ENCODE measurements at regions not wholly inside any gene's neighbourhood (a gene's known extent, or its start where the extent isn't known, plus 50 kb on each side); places are given as distances from the start of the nearest gene placed in this dataset.

- no CpG with 5 or more reads among the region's 1 CpG for WGBS (ENCODE audit: extremely low coverage, insufficient coverage, insufficient read length)
- Histone ChIP-seq H3K36me3 (ENCODE audit: control insufficient read depth in 1 of 2, insufficient read depth in 2 of 2, low read length in 2 of 2) (no peaks in the 10 kb centered on the region), H3K79me1 (ENCODE audit: low read length) (peaks cover 2% of the 10 kb centered on the region)
Observed at GRCh38 chr17:68693466-68693865, 92.3 kb upstream of the FAM20A start.

GRCh38 chr17:68686108-68686988 is 85.2 kb upstream of the FAM20A start:
- no peaks in the 10 kb centered on the region for H3K27me3 ChIP-seq (ENCODE audit: insufficient read depth, low read length)
- H2AK5ac ChIP-seq (ENCODE audit: low read length): no peak overlapping the region
- H3K9ac ChIP-seq (ENCODE audit: low read length): no peak overlapping the region
- no peak overlapping the region for H3K14ac ChIP-seq (ENCODE audit: low read length)
- H4K8ac ChIP-seq (ENCODE audit: low read depth, low read length): no peak overlapping the region
- H4K91ac ChIP-seq (ENCODE audit: low read depth, low read length): no peak overlapping the region
- no peak overlapping the region for H3K18ac ChIP-seq (ENCODE audit: low read length)
- peak; percentile 60 to 76 for DNase-seq
- H3K4me1 ChIP-seq (ENCODE audit: control insufficient read depth in 1 of 2, insufficient read depth in 2 of 2, low read length in 2 of 2): no peaks in the 10 kb centered on the region
- H3K23ac ChIP-seq (ENCODE audit: low read length): no peak overlapping the region
- no peaks in the 10 kb centered on the region for H3K79me2 ChIP-seq (ENCODE audit: control insufficient read depth, insufficient read depth, low read length, poor library complexity)
- no peaks in the 10 kb centered on the region for H3K79me1 ChIP-seq (ENCODE audit: low read length)
- H2BK5ac ChIP-seq (ENCODE audit: low read depth, low read length, poor library complexity): no peak overlapping the region
- no CpG with 5 or more reads among the region's 10 CpGs for WGBS (ENCODE audit: extremely low coverage, insufficient coverage, insufficient read length)
- H3K4me2 ChIP-seq (ENCODE audit: low read length): no peak overlapping the region
- no peak overlapping the region for H2BK12ac ChIP-seq (ENCODE audit: low read length)
- H4K12ac ChIP-seq (ENCODE audit: low read depth, low read length): no peak overlapping the region
- no peak overlapping the region for H2BK120ac ChIP-seq (ENCODE audit: insufficient read depth, low read length, poor library complexity)
- no peak overlapping the region for H3K27ac ChIP-seq (ENCODE audit: low read depth, low read length)
- no peaks in the 10 kb centered on the region for H3K9me3 ChIP-seq (ENCODE audit: insufficient read depth, low read depth, low read length)
- no peak overlapping the region for H3K4me3 ChIP-seq (ENCODE audit: low read depth, low read length)
- no peak overlapping the region for H3K4ac ChIP-seq (ENCODE audit: low read depth, low read length)
- H2AFZ ChIP-seq (ENCODE audit: insufficient read depth, low read length, poor library complexity): no peak overlapping the region
- no peaks in the 10 kb centered on the region for H3K36me3 ChIP-seq (ENCODE audit: control insufficient read depth in 1 of 2, insufficient read depth in 2 of 2, low read length in 2 of 2)

More at GRCh38 chr17:68693466-68693865, 92.3 kb upstream of the FAM20A start:
- H3K27ac ChIP-seq (ENCODE audit: low read depth, low read length): no peak overlapping the region
- H3K9me3 ChIP-seq (ENCODE audit: insufficient read depth, low read depth, low read length): peaks cover 4% of the 10 kb centered on the region
- no peak overlapping the region for H3K4me2 ChIP-seq (ENCODE audit: low read length)
- no peak overlapping the region for H4K12ac ChIP-seq (ENCODE audit: low read depth, low read length)
- no peak overlapping the region for H2BK12ac ChIP-seq (ENCODE audit: low read length)
- H3K18ac ChIP-seq (ENCODE audit: low read length): no peak overlapping the region
- no peak overlapping the region for H2AK5ac ChIP-seq (ENCODE audit: low read length)
- no peak overlapping the region for H2AFZ ChIP-seq (ENCODE audit: insufficient read depth, low read length, poor library complexity)
- no peak overlapping the region for H2BK120ac ChIP-seq (ENCODE audit: insufficient read depth, low read length, poor library complexity)
- H3K27me3 ChIP-seq (ENCODE audit: insufficient read depth, low read length): no peaks in the 10 kb centered on the region
- H3K4me1 ChIP-seq (ENCODE audit: control insufficient read depth in 1 of 2, insufficient read depth in 2 of 2, low read length in 2 of 2): no peaks in the 10 kb centered on the region
- H4K8ac ChIP-seq (ENCODE audit: low read depth, low read length): no peak overlapping the region
- H3K4me3 ChIP-seq (ENCODE audit: low read depth, low read length): no peak overlapping the region
- no peak overlapping the region for H3K4ac ChIP-seq (ENCODE audit: low read depth, low read length)
- H3K79me2 ChIP-seq (ENCODE audit: control insufficient read depth, insufficient read depth, low read length, poor library complexity): no peaks in the 10 kb centered on the region
- no peak for DNase-seq
- H4K91ac ChIP-seq (ENCODE audit: low read depth, low read length): no peak overlapping the region
- H3K23ac ChIP-seq (ENCODE audit: low read length): no peak overlapping the region
- no peak overlapping the region for H2BK5ac ChIP-seq (ENCODE audit: low read depth, low read length, poor library complexity)
- H3K14ac ChIP-seq (ENCODE audit: low read length): no peak overlapping the region
- no peak overlapping the region for H3K9ac ChIP-seq (ENCODE audit: low read length)

GRCh38 chr17:68684949-68685357 is 83.8 kb upstream of the FAM20A start:
- no peak overlapping the region for H2BK5ac ChIP-seq (ENCODE audit: low read depth, low read length, poor library complexity)
- no peak overlapping the region for H4K91ac ChIP-seq (ENCODE audit: low read depth, low read length)

GRCh38 chr17:68682903-68683302 is 81.7 kb upstream of the FAM20A start:
- Histone ChIP-seq H2BK5ac (ENCODE audit: low read depth, low read length, poor library complexity) (no peak overlapping the region), H4K91ac (ENCODE audit: low read depth, low read length) (no peak overlapping the region), H3K27ac (ENCODE audit: low read depth, low read length) (no peak overlapping the region), H3K79me1 (ENCODE audit: low read length) (no peaks in the 10 kb centered on the region), H3K4me3 (ENCODE audit: low read depth, low read length) (no peak overlapping the region), H3K23ac (ENCODE audit: low read length) (no peak overlapping the region), H3K27me3 (ENCODE audit: insufficient read depth, low read length) (no peaks in the 10 kb centered on the region), H3K4me1 (ENCODE audit: control insufficient read depth in 1 of 2, insufficient read depth in 2 of 2, low read length in 2 of 2) (no peaks in the 10 kb centered on the region), H2BK12ac (ENCODE audit: low read length) (no peak overlapping the region), H2AK5ac (ENCODE audit: low read length) (no peak overlapping the region), H3K18ac (ENCODE audit: low read length) (no peak overlapping the region), H3K79me2 (ENCODE audit: control insufficient read depth, insufficient read depth, low read length, poor library complexity) (no peaks in the 10 kb centered on the region), H3K14ac (ENCODE audit: low read length) (no peak overlapping the region), H2BK120ac (ENCODE audit: insufficient read depth, low read length, poor library complexity) (no peak overlapping the region), H3K4me2 (ENCODE audit: low read length) (no peak overlapping the region), H3K36me3 (ENCODE audit: control insufficient read depth in 1 of 2, insufficient read depth in 2 of 2, low read length in 2 of 2) (no peaks in the 10 kb centered on the region), H3K9ac (ENCODE audit: low read length) (no peak overlapping the region), H4K8ac (ENCODE audit: low read depth, low read length) (no peak overlapping the region), H3K4ac (ENCODE audit: low read depth, low read length) (no peak overlapping the region), H2AFZ (ENCODE audit: insufficient read depth, low read length, poor library complexity) (no peak overlapping the region), H3K9me3 (ENCODE audit: insufficient read depth, low read depth, low read length) (no peaks in the 10 kb centered on the region), H4K12ac (ENCODE audit: low read depth, low read length) (no peak overlapping the region)
- DNase-seq: no peak
- no CpG with 5 or more reads among the region's 5 CpGs for WGBS (ENCODE audit: extremely low coverage, insufficient coverage, insufficient read length)

More at GRCh38 chr17:68684949-68685357, 83.8 kb upstream of the FAM20A start:
- no peak overlapping the region for H4K12ac ChIP-seq (ENCODE audit: low read depth, low read length)
- no peak overlapping the region for H3K18ac ChIP-seq (ENCODE audit: low read length)
- no peak overlapping the region for H3K23ac ChIP-seq (ENCODE audit: low read length)
- no peaks in the 10 kb centered on the region for H3K4me1 ChIP-seq (ENCODE audit: control insufficient read depth in 1 of 2, insufficient read depth in 2 of 2, low read length in 2 of 2)
- no peaks in the 10 kb centered on the region for H3K27me3 ChIP-seq (ENCODE audit: insufficient read depth, low read length)
- no peak overlapping the region for H2AK5ac ChIP-seq (ENCODE audit: low read length)
- no peak overlapping the region for H3K4me2 ChIP-seq (ENCODE audit: low read length)
- no peak for DNase-seq
- no peak overlapping the region for H3K27ac ChIP-seq (ENCODE audit: low read depth, low read length)
- H3K4me3 ChIP-seq (ENCODE audit: low read depth, low read length): no peak overlapping the region
- WGBS (ENCODE audit: extremely low coverage, insufficient coverage, insufficient read length): no CpG with 5 or more reads among the region's 3 CpGs
- no peak overlapping the region for H4K8ac ChIP-seq (ENCODE audit: low read depth, low read length)
- H3K9ac ChIP-seq (ENCODE audit: low read length): no peak overlapping the region
- H3K14ac ChIP-seq (ENCODE audit: low read length): no peak overlapping the region
- H3K79me2 ChIP-seq (ENCODE audit: control insufficient read depth, insufficient read depth, low read length, poor library complexity): no peaks in the 10 kb centered on the region
- H3K79me1 ChIP-seq (ENCODE audit: low read length): no peaks in the 10 kb centered on the region
- no peak overlapping the region for H2BK120ac ChIP-seq (ENCODE audit: insufficient read depth, low read length, poor library complexity)
- no peak overlapping the region for H3K4ac ChIP-seq (ENCODE audit: low read depth, low read length)
- H2BK12ac ChIP-seq (ENCODE audit: low read length): no peak overlapping the region
- no peaks in the 10 kb centered on the region for H3K36me3 ChIP-seq (ENCODE audit: control insufficient read depth in 1 of 2, insufficient read depth in 2 of 2, low read length in 2 of 2)
- no peak overlapping the region for H2AFZ ChIP-seq (ENCODE audit: insufficient read depth, low read length, poor library complexity)
- H3K9me3 ChIP-seq (ENCODE audit: insufficient read depth, low read depth, low read length): no peaks in the 10 kb centered on the region
